Spinal cord (tissue), 9 donors: ENCODE measurements at regions not wholly inside any gene's neighbourhood (a gene's known extent, or its start where the extent isn't known, plus 50 kb on each side); places are given as distances from the start of the nearest gene placed in this dataset.

Source experiments
- DNase-seq, 6 donors: peaks; one replicate each; pipeline versions ENCODE4 v3.0.0 to v3.0.0-alpha.2; 2013 to 2015; ENCODE audit warnings: low spot score in 6 of 6, low read depth in 4 of 6
- H3K27ac ChIP-seq: one replicate; pipeline ENCODE4 v1.5.1; 2013; ENCODE audit warnings: low read depth, low read length, control low read depth
- H3K27me3 ChIP-seq: one replicate; pipeline ENCODE4 v1.6.1; 2013; ENCODE audit warnings: low read length; ENCODE audit not compliant: control insufficient read depth, insufficient read depth
- H3K36me3 ChIP-seq: one replicate; pipeline ENCODE4 v1.6.1; 2013; ENCODE audit warnings: low read length; ENCODE audit not compliant: control insufficient read depth, insufficient read depth
- H3K4me1 ChIP-seq: one replicate; pipeline ENCODE4 v1.6.1; 2013; ENCODE audit warnings: low read length; ENCODE audit not compliant: control insufficient read depth, insufficient read depth
- H3K4me3 ChIP-seq: one replicate; pipeline ENCODE4 v1.5.1; 2013; ENCODE audit warnings: low read depth, low read length, control low read depth
- H3K9me3 ChIP-seq: one replicate; pipeline ENCODE4 v1.6.1; 2013; ENCODE audit warnings: low read length; ENCODE audit not compliant: control insufficient read depth, insufficient read depth
- WGBS: methylation state at CpG from one replicate; pipeline ENCODE4 v1.1.5; 2013; ENCODE audit warnings: missing lambda C conversion rate; ENCODE audit not compliant: insufficient coverage; 5-methylcytosine and 5-hydroxymethylcytosine counted together
- donor health status: healthy.

GRCh38 chr6:65818576-65818975, 111.5 kb upstream of the EYS start:
- no peak overlapping the region for H3K27ac ChIP-seq
- no peaks in the 10 kb centered on the region for H3K36me3 ChIP-seq
- no peaks in the 10 kb centered on the region for H3K9me3 ChIP-seq
- 64% methylated on average over 2 of the region's 5 CpGs for whole genome bisulfite sequencing
- DNase-seq: no peak
- no peaks in the 10 kb centered on the region for H3K27me3 ChIP-seq
- no peak overlapping the region for H3K4me3 ChIP-seq
- no peaks in the 10 kb centered on the region for H3K4me1 ChIP-seq

DNA sequence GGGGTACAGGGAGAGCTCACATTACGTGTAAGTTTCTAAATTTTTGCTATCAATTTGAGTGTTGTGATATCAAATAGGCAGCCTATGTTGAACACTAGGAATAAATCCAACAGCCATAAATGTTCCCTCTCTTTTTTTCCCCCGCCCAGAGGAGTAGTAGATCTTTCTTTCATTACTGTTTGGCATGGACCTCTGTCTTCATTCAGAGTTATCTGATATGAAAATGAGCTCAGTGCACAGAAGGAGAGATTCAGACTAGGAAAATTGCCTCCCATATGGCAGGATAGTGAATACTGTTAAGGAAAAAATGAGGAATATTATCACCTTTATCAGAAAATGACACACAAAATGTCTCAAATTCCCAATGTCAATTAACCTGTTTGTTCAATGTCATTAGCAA, 110.0 kb upstream of the EYS start:
- WGBS: no CpG with 5 or more reads among the region's 2 CpGs
- H3K27me3 ChIP-seq: no peaks in the 10 kb centered on the region
- H3K4me1 ChIP-seq: no peaks in the 10 kb centered on the region
- no peaks in the 10 kb centered on the region for H3K9me3 ChIP-seq
- no peak overlapping the region for H3K27ac ChIP-seq
- no peak overlapping the region for H3K4me3 ChIP-seq
- DNase-seq: peak in 1 of 6 donors; percentile 75
- H3K36me3 ChIP-seq: no peaks in the 10 kb centered on the region

- H3K27me3 ChIP-seq: no peaks in the 10 kb centered on the region
- no peak overlapping the region for H3K27ac ChIP-seq
- no peak overlapping the region for H3K4me3 ChIP-seq
- no peaks in the 10 kb centered on the region for H3K9me3 ChIP-seq
- peak in 2 of 6 donors; percentile 13 to 56 for DNase-seq
- H3K4me1 ChIP-seq: no peaks in the 10 kb centered on the region
- no CpG with 5 or more reads among the region's 3 CpGs for WGBS
- H3K36me3 ChIP-seq: no peaks in the 10 kb centered on the region
Observed at GRCh38 chr6:65814071-65814470, 107.0 kb upstream of the EYS start.

DNA sequence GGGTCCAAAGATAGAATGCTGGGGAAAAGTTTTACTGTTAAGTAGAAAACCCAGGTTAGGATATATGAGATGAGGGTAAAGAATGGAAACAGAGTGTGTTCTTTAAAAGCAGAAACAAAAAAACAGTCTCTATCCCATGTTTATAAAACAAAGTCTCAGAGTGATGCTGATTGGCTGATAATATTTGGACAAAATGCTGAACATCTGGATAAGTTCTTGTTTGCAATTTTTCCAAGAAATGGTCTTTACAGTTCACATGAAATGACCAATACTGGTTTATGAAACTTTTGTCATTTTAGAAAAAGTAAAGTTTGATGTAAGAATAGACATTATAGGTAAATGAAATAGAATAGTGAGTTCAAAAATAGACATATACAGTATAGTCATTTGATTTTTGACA, 96.2 kb upstream of the EYS start:
- DNase-seq: no peak
- Histone ChIP-seq H3K4me3 (no peak overlapping the region), H3K27me3 (no peaks in the 10 kb centered on the region), H3K27ac (no peak overlapping the region), H3K4me1 (no peaks in the 10 kb centered on the region), H3K9me3 (no peaks in the 10 kb centered on the region), H3K36me3 (no peaks in the 10 kb centered on the region)

DNA sequence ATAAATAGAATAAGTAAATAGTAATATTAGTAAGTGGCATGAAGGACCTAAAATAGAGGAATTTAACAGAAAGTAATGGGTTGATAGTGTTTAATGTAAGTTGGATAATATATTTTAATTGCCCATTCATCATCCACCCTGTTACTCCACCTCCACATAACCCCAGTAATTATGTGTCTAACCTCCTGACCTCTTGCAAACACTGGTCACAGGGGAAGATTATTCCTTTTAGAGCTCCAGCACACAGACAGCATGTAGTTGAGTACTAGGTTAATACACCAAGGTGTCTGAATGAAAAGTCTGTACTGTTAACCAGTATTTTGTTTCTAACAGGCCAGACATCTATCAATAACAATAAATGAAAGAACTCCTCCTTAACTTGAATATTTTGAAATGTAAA, 92.4 kb upstream of the EYS start:
- Histone ChIP-seq H3K4me3 (no peak overlapping the region), H3K36me3 (no peaks in the 10 kb centered on the region), H3K27me3 (no peaks in the 10 kb centered on the region), H3K9me3 (no peaks in the 10 kb centered on the region), H3K4me1 (no peaks in the 10 kb centered on the region), H3K27ac (no peak overlapping the region)
- no peak for DNase-seq

- Histone ChIP-seq H3K36me3 (no peaks in the 10 kb centered on the region), H3K4me3 (no peak overlapping the region), H3K27me3 (no peaks in the 10 kb centered on the region), H3K27ac (no peak overlapping the region), H3K9me3 (no peaks in the 10 kb centered on the region), H3K4me1 (no peaks in the 10 kb centered on the region)
- 100% methylated on average over 1 of the region's 3 CpGs for WGBS
- DNase-seq: peak in 1 of 6 donors; percentile 76
Observed at GRCh38 chr6:65798280-65799014, 91.4 kb upstream of the EYS start.

DNA sequence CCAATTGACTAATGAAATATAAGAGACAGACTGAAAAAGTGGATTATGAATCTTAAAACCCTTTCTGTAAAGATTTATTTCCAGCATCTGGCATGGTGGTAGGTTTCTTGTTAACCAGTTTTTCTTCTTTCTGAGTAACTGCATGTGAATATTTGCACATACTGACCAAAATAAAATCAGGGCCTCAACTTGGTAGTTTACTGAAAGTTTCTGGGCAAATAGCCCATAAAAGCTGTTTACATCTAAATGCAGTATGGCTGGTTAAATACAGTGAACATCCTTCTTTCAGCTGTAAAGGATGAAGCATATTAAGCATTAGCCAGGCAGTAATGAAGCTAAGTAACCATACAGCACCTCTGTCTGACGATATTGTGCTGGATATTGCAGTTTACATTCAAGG, 83.6 kb upstream of the EYS start:
- Histone ChIP-seq H3K36me3 (no peaks in the 10 kb centered on the region), H3K9me3 (no peaks in the 10 kb centered on the region), H3K27ac (no peak overlapping the region), H3K4me3 (no peak overlapping the region), H3K4me1 (no peaks in the 10 kb centered on the region), H3K27me3 (no peaks in the 10 kb centered on the region)
- WGBS: no CpG with 5 or more reads among the region's 1 CpG
- no peak for DNase-seq

DNA sequence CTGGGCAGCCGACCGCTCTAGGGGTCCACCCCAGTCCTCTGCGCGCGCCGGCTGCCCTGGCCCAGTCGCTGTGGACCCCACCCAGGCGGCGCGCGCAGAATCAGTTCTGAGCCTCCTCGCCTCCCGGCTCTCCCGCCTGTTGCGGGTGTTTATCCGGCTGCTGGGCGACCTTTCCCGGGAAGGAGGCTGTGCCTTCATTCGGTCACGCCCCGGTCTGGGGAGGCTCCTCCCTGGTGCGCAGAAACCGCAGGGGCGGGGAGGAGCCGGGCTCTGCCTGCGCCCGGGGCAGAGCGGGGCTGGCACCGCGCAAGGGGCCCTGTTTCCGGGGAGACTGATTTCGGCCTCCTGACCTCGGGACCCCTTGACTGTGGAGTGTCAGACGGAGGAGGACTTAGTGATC, 80.8 kb upstream of the EYS start:
- Histone ChIP-seq H3K36me3 (no peaks in the 10 kb centered on the region), H3K4me1 (no peaks in the 10 kb centered on the region), H3K27ac (no peak overlapping the region), H3K4me3 (no peak overlapping the region), H3K27me3 (no peaks in the 10 kb centered on the region), H3K9me3 (no peaks in the 10 kb centered on the region)
- no peak for DNase-seq
- 98% methylated on average over 24 of the region's 34 CpGs for WGBS

GRCh38 chr6:65786815-65787214, 79.8 kb upstream of the EYS start:
- H3K36me3 ChIP-seq: no peaks in the 10 kb centered on the region
- no peaks in the 10 kb centered on the region for H3K4me1 ChIP-seq
- DNase-seq: no peak
- no peak overlapping the region for H3K27ac ChIP-seq
- H3K27me3 ChIP-seq: no peaks in the 10 kb centered on the region
- H3K4me3 ChIP-seq: no peak overlapping the region
- no peaks in the 10 kb centered on the region for H3K9me3 ChIP-seq
- WGBS: 98% methylated on average over 8 of the region's 8 CpGs

DNA sequence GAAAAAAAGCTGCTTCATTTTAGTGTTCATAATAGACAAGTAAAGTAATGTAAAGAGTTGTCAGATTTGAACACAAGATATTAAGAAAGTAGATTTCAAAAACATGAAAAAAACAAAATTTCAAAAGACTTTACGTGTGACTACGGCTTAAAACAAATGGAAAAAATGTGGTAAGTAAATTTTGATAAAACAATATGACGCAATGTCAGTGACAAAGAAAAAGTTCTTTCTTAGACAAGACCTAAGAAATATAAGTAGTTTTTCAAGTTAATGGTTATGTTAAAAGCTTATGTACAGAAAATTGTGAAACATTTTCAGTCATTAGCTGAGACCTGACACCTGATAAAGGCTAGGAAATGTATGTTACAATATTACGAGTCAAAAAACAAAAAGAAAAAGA, 73.7 kb upstream of the EYS start:
- Histone ChIP-seq H3K9me3 (no peaks in the 10 kb centered on the region), H3K27ac (no peak overlapping the region), H3K27me3 (no peaks in the 10 kb centered on the region), H3K36me3 (no peaks in the 10 kb centered on the region), H3K4me3 (no peak overlapping the region), H3K4me1 (no peaks in the 10 kb centered on the region)
- WGBS: no CpG with 5 or more reads among the region's 4 CpGs
- DNase-seq: no peak
